Stimulated activated CD8-positive, alpha-beta memory T cell treated with anti-CD3 and anti-CD28 coated beads, Interleukin-12 subunit alpha, Interleukin-12 subunit beta, amount 100 ng/mL, for 1 hour (primary cell): ENCODE measurements at regions not wholly inside any gene's neighbourhood (a gene's known extent, or its start where the extent isn't known, plus 50 kb on each side); places are given as distances from the start of the nearest gene placed in this dataset.

ENCODE experiments used
- DNase-seq: peaks from one replicate; pipeline ENCODE4 v3.0.0-alpha.2; 2020; ENCODE audit warnings: low read depth

DNA sequence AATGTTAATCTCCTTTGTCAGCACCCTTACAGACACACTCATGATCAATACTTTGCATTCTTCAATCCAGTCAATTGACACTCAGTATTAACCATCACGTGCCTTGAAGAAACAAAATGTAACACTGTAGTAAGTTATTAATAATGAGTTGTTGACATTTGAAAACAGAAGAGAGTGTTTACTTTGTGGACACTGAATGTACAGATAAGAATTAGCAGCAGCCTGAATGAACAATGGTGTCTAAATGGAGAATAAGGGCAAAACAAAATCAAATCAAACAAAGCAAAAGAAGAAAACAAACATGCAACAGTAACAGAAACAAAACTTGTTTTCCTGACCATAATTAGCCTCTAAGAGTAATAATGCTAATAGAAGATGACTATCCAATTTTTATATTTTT is 1191.1 kb upstream of the MIR17HG start:
- no peak for DNase-seq

DNA sequence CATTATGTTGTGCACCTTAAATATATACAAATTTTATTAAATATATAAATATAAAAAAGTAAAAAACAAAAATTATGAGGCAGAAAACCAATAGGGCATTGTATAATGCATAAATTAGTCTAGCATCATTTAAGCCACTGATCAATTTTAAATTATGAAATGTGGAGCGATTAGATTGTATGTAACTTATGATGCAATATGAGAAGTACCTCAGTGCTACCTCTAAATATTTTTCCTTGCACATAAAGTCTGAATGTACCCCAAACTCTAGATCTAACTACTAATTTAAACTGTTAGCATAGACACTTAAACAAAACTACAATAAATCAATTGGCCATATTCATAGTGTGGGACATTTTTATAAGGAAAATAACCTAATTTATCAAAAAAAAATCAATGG is 1178.5 kb upstream of the MIR17HG start:
- DNase-seq, result no peak

- no peak for DNase-seq
Observed at GRCh38 chr13:90170208-90170607, 1177.3 kb upstream of the MIR17HG start.

- no peak for DNase-seq
Observed at GRCh38 chr13:90171649-90172048, 1175.8 kb upstream of the MIR17HG start.

DNA sequence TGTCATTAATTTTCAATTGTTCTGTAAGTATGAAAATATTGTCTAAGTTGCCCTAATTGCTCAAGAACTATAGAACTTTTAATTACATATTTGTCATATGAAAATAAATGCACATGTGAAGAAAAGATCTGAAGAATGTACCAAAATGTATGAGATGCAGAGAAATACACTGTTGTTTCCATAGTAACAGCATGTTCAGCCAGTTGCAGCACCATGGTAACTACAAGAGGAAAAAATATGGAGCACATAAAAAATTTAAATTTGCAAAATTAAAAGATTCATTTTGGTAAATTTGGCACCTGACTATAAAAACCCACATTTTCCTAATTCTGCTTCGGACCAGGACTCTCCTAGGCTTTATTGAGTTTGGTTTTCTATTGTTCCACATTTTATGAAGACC is 1170.0 kb upstream of the MIR17HG start:
- no peak for DNase-seq

DNA sequence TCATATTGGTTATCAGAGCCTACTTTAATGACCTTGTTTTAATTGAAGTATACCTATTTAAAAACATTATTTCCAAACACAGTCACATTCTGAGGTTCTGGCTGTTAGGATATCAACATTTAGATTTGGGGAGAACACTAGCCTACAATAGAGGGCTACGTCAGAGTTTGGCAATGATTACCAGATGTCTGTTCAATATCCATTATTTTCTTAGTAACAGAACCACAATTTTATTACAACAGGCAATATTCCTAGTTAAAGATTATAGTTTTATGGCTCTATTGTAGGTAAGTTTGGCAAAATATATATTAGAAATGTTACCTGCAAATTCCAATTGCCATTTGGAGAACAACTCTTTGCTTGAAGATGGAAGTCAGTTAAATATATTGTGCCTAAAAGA is 1163.1 kb upstream of the MIR17HG start:
- no peak for DNase-seq

DNA sequence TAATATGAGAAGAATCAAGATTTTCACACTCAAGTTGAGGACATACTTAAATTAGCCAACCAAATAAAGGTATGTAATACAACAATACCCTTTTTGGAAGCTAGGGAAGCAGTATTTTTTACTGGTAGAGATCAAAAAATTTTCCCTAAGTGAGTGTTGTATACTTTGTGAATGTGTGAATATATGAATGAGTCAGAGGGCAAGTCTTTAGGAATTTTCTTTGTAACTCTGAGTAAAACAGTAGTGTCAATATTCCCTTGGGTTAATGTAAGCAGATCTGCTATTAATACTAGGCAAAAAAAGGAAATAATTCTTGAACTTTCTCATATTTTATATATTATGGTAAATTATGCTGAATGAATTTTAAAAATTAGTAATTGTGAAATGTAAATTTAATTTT is 1161.8 kb upstream of the MIR17HG start:
- DNase-seq, result no peak

- DNase-seq, result no peak
Observed at GRCh38 chr13:90187478-90188350, 1159.8 kb upstream of the MIR17HG start.

DNA sequence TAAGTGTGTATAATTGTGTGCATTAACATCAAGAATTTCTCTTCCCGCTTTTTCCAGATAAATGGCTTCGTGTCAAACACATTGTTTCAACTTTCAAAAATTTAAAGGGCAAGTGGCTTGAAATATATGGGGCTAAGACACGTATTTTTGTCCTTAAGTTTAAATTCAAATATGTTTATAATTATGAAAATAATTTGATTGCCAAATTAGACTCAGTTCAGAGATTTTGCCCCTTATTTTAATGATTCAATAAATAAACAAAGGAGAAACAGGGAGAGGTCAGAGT is 1159.2 kb upstream of the MIR17HG start:
- DNase-seq, result no peak

- DNase-seq, result no peak
Observed at GRCh38 chr13:90197722-90198121, 1149.8 kb upstream of the MIR17HG start.

- DNase-seq, result no peak
Observed at GRCh38 chr13:90201202-90201601, 1146.3 kb upstream of the MIR17HG start.

- no peak for DNase-seq
Observed at GRCh38 chr13:90201676-90202460, 1145.6 kb upstream of the MIR17HG start.

- no peak for DNase-seq
Observed at GRCh38 chr13:90205081-90205480, 1142.4 kb upstream of the MIR17HG start.

GRCh38 chr13:90205911-90206310 is 1141.6 kb upstream of the MIR17HG start:
- no peak for DNase-seq

DNA sequence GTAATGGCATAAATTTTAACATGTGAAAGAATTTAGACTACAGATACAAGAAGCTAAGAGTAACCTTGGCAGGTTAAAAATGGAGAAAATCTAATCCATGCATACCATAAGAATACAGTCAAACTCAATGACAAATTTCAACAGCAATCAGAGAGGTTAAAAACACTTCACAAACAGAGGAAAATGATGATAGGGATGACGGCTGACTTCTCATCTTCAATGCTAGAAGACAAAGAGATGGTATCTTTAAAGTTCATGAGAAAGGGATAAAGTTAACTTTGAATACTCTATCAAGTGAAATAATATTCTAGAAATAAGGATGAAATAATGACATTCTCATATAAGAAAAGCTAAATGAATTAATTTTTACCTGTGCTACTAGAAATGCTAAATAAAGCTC is 1130.2 kb upstream of the MIR17HG start:
- DNase-seq, result no peak

DNA sequence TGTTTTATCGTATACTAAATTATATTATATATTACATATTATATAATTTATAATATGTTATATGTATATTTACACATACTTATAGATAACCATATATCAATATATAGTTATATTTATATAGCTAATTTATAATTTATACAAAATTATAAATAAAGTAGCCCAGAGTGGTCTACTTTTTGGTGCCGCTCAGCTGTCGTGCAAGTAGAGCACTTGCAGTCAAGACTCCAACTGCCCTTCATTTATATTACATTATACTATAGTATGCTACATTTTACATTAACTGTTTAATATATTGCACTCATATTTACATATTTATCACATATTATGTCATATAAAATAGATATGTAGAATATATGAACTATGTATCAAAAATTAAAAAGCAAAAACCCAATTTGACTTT is 1124.7 kb upstream of the MIR17HG start:
- no peak for DNase-seq

- DNase-seq, result no peak
Observed at GRCh38 chr13:90230311-90230710, 1117.2 kb upstream of the MIR17HG start.

DNA sequence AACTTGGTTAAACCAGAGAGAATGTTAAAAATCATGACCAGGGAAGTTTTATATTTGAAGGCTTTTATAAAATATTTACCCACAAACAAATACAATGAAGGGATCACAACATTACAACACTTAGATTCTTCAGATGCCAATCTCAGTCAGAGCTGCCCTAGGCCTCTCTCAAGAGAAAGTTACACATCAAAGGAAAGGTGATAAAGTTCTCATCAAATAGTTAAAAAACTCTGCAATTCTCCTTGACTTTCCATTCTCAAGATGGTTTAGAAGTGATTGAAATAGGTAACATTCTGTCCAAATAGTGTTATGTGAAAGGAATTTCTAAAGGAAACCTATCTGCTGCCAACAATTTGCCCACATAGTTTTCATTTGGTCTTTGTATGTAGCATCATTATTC is 1115.2 kb upstream of the MIR17HG start:
- DNase-seq, result no peak

DNA sequence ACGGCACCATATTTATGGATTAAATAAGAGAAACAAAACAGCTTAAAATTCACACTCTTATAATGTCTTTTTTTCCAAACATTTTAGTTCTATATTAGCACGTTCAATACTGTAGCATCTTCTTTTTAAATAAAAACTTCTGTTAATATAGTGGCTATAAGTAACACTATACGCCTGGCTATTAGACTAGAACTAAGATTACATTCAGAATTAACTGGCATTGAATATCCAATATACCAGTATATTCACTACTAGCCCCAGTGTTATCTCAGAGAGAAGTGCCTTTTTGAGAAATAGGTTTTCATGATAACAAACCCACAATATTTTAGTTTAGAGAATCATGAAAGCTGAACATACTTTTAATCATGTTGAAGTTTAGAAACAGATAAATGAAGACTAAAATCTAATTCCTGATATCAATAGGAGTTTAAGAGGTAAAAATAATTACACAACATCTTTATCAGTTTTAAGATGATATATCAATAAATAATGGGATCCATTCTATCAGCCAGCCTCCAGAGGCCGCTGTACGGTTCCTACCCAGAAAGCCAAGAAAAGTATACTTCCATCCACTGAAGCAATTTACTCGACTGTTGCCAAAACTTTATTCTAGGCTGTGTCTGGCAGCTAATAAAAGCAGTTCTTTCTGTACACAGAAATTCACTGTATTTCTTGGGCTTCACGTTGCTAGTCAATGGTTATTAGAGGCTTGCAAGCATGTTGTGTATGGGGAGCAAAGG is 1113.4 kb upstream of the MIR17HG start:
- no peak for DNase-seq

GRCh38 chr13:90237852-90238251 is 1109.6 kb upstream of the MIR17HG start:
- DNase-seq, result no peak

DNA sequence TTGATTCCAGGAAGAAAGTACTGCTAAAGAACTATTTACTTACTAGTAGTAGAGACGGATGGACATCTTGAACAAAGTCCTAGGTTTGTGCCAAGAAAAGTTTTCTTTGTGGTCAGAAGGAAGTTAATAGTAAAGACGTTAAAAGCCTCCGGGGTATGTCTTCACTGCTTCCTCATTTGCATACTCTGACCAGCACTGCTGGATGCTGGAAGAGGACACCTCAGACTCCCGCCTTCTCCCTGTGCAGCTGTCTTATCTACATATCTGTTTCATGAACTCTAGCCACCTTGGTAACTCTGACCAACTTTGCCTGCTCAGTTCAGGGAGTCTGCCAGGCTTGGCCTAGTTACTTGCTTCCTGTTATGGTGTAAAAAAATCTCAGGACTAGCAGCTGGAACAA is 1109.1 kb upstream of the MIR17HG start:
- DNase-seq, result no peak

DNA sequence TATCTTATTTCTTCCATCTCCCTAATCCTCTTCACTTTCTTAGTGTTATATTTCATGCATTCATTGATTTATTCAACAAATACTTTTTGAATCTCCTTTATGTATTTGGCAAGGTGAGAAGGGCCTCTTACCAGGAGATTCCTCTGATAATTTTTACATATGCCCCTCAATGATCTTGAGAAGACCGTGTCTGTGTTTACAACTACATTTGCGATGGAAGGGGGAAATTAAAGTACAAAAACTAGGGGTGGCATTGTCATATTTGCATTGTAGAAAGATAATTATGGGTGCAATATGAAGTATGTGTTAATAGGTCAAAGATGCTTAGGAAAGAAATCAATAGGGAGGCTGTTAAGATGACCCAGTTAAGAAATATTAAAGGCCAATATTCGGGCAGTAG is 1108.4 kb upstream of the MIR17HG start:
- no peak for DNase-seq

DNA sequence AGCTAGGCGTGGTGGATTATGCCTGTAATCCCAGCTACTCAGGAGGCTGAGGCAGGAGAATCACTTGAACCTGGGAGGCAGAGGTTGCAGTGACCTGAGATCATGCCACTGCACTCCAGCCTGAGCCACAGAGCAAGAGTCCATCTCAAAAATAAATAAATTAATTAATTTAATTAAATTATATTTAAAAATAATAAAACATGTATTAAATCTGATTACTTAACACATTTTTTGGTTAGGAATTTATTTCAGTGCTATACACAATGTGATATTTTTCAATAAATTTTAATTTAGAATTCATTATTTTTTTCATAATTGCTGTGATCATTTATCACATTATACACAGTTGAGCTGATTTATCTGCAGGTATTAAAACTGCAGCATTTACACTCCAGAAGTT is 1101.5 kb upstream of the MIR17HG start:
- DNase-seq, result no peak
